GM11168 (cell line): ENCODE measurements at regions not wholly inside any gene's neighbourhood (a gene's known extent, or its start where the extent isn't known, plus 50 kb on each side); places are given as distances from the start of the nearest gene placed in this dataset.
"Not testable (repeated sequence)": the region's sequence is repeated elsewhere in the genome, so short reads cannot be mapped to it uniquely, and the experiment has no call there.

Source experiments
- in situ Hi-C: fragments of 300-500 bp; cut with MboI; formaldehyde crosslinking; loops from one replicate; pipeline ENCODE4 v1.12.0; 2022; ENCODE audit warnings: low sequenced_read_pairs; ENCODE audit not compliant: unreplicated experiment

GRCh38 chr3:182412066-182412465 is 381.2 kb upstream of the ATP11B start:
- in situ Hi-C loops = no loop called here

GRCh38 chr3:182413061-182413460 is 380.2 kb upstream of the ATP11B start:
- in situ Hi-C loops = no loop called here

- in situ Hi-C loops = no loop called here
Measured at GRCh38 chr3:182413682-182414081, 379.6 kb upstream of the ATP11B start.

GRCh38 chr3:182414586-182414985 is 378.7 kb upstream of the ATP11B start:
- in situ Hi-C loops = no loop called here

GRCh38 chr3:182420741-182421140 is 372.6 kb upstream of the ATP11B start:
- in situ Hi-C loops = no loop called here

GRCh38 chr3:182424006-182424405 is 369.3 kb upstream of the ATP11B start:
- in situ Hi-C loops = no loop called here

- in situ Hi-C loops = not testable (repeated sequence)
Measured at GRCh38 chr3:182425926-182426718, 367.2 kb upstream of the ATP11B start.

GRCh38 chr3:182431972-182432371 is 361.3 kb upstream of the ATP11B start:
- in situ Hi-C loops = not testable (repeated sequence)

- in situ Hi-C loops = no loop called here
Measured at GRCh38 chr3:182435860-182436259, 357.4 kb upstream of the ATP11B start.

- in situ Hi-C loops = no loop called here
Measured at GRCh38 chr3:182436547-182436946, 356.8 kb upstream of the ATP11B start.

GRCh38 chr3:182438398-182438797 is 354.9 kb upstream of the ATP11B start:
- in situ Hi-C loops = no loop called here

- in situ Hi-C loops = no loop called here
Measured at GRCh38 chr3:182440101-182440500, 353.2 kb upstream of the ATP11B start.

GRCh38 chr3:182445576-182445975 is 347.7 kb upstream of the ATP11B start:
- in situ Hi-C loops = no loop called here

- in situ Hi-C loops = no loop called here
Measured at GRCh38 chr3:182450942-182451787, 342.1 kb upstream of the ATP11B start.

GRCh38 chr3:182451871-182452270 is 341.4 kb upstream of the ATP11B start:
- in situ Hi-C loops = no loop called here

GRCh38 chr3:182455011-182455410 is 338.3 kb upstream of the ATP11B start:
- in situ Hi-C loops = no loop called here

- in situ Hi-C loops = no loop called here
Measured at GRCh38 chr3:182460303-182460702, 333.0 kb upstream of the ATP11B start.

- in situ Hi-C loops = no loop called here
Measured at GRCh38 chr3:182462152-182462551, 331.2 kb upstream of the ATP11B start.

- in situ Hi-C loops = no loop called here
Measured at GRCh38 chr3:182464513-182465145, 328.7 kb upstream of the ATP11B start.

GRCh38 chr3:182465301-182466185 is 327.8 kb upstream of the ATP11B start:
- in situ Hi-C loops = no loop called here
